Epithelial cell of proximal tubule (primary cell): ENCODE measurements at regions not wholly inside any gene's neighbourhood (a gene's known extent, or its start where the extent isn't known, plus 50 kb on each side); places are given as distances from the start of the nearest gene placed in this dataset.

Experiments
- DNase-seq: peaks from one replicate; pipeline ENCODE4 v3.0.0-alpha.2; 2011; ENCODE audit warnings: low read depth
- H3K4me3 ChIP-seq: 2 replicates; pipeline ENCODE4 v1.5.1; 2011; ENCODE audit warnings: low read depth, mild to moderate bottlenecking, low read length
- CTCF ChIP-seq: conservative IDR thresholded peaks from 2 replicates; pipeline ENCODE4 v1.5.1; 2012; ENCODE audit warnings: low read depth, mild to moderate bottlenecking, low read length

GRCh38 chr11:106442032-106442431 lies 364.6 kb downstream of the AASDHPPT start:
- TF ChIP-seq CTCF = no peak
- no peak for DNase-seq
- no peak overlapping the region for H3K4me3 ChIP-seq

- TF ChIP-seq CTCF = no peak
- DNase-seq = no peak
- H3K4me3 ChIP-seq = no peak overlapping the region
Measured at GRCh38 chr11:106446302-106446701, 368.8 kb downstream of the AASDHPPT start.

GRCh38 chr11:106446955-106447354 lies 369.5 kb downstream of the AASDHPPT start:
- no peak for DNase-seq
- H3K4me3 ChIP-seq = no peak overlapping the region
- TF ChIP-seq CTCF = no peak

GRCh38 chr11:106447631-106448191 lies 370.2 kb downstream of the AASDHPPT start:
- TF ChIP-seq CTCF = no peak
- no peak for DNase-seq
- no peak overlapping the region for H3K4me3 ChIP-seq

GRCh38 chr11:106449763-106450162 lies 372.3 kb downstream of the AASDHPPT start:
- H3K4me3 ChIP-seq = no peak overlapping the region
- DNase-seq = no peak
- TF ChIP-seq CTCF = no peak

- no peak for DNase-seq
- no peak for TF ChIP-seq CTCF
- no peak overlapping the region for H3K4me3 ChIP-seq
Measured at GRCh38 chr11:106451228-106451922, 373.9 kb downstream of the AASDHPPT start.

GRCh38 chr11:106456647-106457046 lies 379.2 kb downstream of the AASDHPPT start:
- H3K4me3 ChIP-seq = no peak overlapping the region
- no peak for TF ChIP-seq CTCF
- DNase-seq = no peak
